HG03469 (cell line): ENCODE measurements at regions not wholly inside any gene's neighbourhood (a gene's known extent, or its start where the extent isn't known, plus 50 kb on each side); places are given as distances from the start of the nearest gene placed in this dataset.
"Not testable (repeated sequence)": the region's sequence is repeated elsewhere in the genome, so short reads cannot be mapped to it uniquely, and the experiment has no call there.

Experiments used
- ATAC-seq: cut with Tn5 transposase; IDR thresholded peaks from one replicate; pipeline ENCODE4 v1.9.1; 2021; ENCODE audit warnings: mild to moderate bottlenecking, moderate library complexity, moderate number of reproducible peaks; ENCODE audit not compliant: unreplicated experiment

GRCh38 chr4:136007991-136008390, 1524.3 kb downstream of the PCDH18 start:
- ATAC-seq: no peak

- ATAC-seq: no peak
Measured at GRCh38 chr4:136002316-136002715, 1530.0 kb downstream of the PCDH18 start.

- no peak for ATAC-seq
Measured at GRCh38 chr4:136001791-136002190, 1530.5 kb downstream of the PCDH18 start.

- no peak for ATAC-seq
Measured at GRCh38 chr4:136000246-136000645, 1532.0 kb downstream of the PCDH18 start.

- no peak for ATAC-seq
Measured at GRCh38 chr4:135994360-135994759, 1537.9 kb downstream of the PCDH18 start.

GRCh38 chr4:135976860-135977259, 1555.4 kb downstream of the PCDH18 start:
- no peak for ATAC-seq

- peak; percentile 45 for ATAC-seq
Measured at GRCh38 chr4:135966936-135967335, 1565.4 kb downstream of the PCDH18 start.

- no peak for ATAC-seq
Measured at GRCh38 chr4:135963009-135963408, 1569.3 kb downstream of the PCDH18 start.

GRCh38 chr4:135949931-135950330, 1582.4 kb downstream of the PCDH18 start:
- ATAC-seq: no peak

GRCh38 chr4:135948797-135949196, 1583.5 kb downstream of the PCDH18 start:
- ATAC-seq: no peak

GRCh38 chr4:135941671-135942070, 1590.6 kb downstream of the PCDH18 start:
- no peak for ATAC-seq

GRCh38 chr4:135934026-135934425, 1598.3 kb downstream of the PCDH18 start:
- no peak for ATAC-seq

- ATAC-seq: no peak
Measured at GRCh38 chr4:135927651-135928050, 1604.6 kb downstream of the PCDH18 start.

GRCh38 chr4:135921081-135921480, 1611.2 kb downstream of the PCDH18 start:
- no peak for ATAC-seq

GRCh38 chr4:135917011-135917410, 1615.3 kb downstream of the PCDH18 start:
- ATAC-seq: no peak

- no peak for ATAC-seq
Measured at GRCh38 chr4:135900956-135901355, 1631.3 kb downstream of the PCDH18 start.

- not testable (repeated sequence) for ATAC-seq
Measured at GRCh38 chr4:135864304-135864703, 1662.7 kb upstream of the PABPC4L start.

GRCh38 chr4:135840781-135841180, 1639.2 kb upstream of the PABPC4L start:
- ATAC-seq: no peak

GRCh38 chr4:135839712-135840111, 1638.1 kb upstream of the PABPC4L start:
- no peak for ATAC-seq

- ATAC-seq: no peak
Measured at GRCh38 chr4:135838889-135839288, 1637.3 kb upstream of the PABPC4L start.

GRCh38 chr4:135834471-135834870, 1632.9 kb upstream of the PABPC4L start:
- no peak for ATAC-seq

- no peak for ATAC-seq
Measured at GRCh38 chr4:135833529-135833928, 1631.9 kb upstream of the PABPC4L start.

GRCh38 chr4:135824759-135825296, 1623.2 kb upstream of the PABPC4L start:
- no peak for ATAC-seq
